Activated CD4-positive, CD25-positive, alpha-beta regulatory T cell (primary cell): ENCODE measurements at regions not wholly inside any gene's neighbourhood (a gene's known extent, or its start where the extent isn't known, plus 50 kb on each side); places are given as distances from the start of the nearest gene placed in this dataset.
"Not testable (repeated sequence)": the region's sequence is repeated elsewhere in the genome, so short reads cannot be mapped to it uniquely, and the experiment has no call there.

Experiments
- DNase-seq, 4 experiments: peaks; one replicate each; lab custom pipeline; 2025; lab: John Stamatoyannopoulos, UW

- no peak for DNase-seq
Measured at GRCh38 chr10:78416031-78417011, 382.7 kb downstream of the RPS24 start.

- DNase-seq = no peak
Measured at GRCh38 chr10:78417425-78418370, 384.0 kb downstream of the RPS24 start.

- DNase-seq = no peak
Measured at GRCh38 chr10:78419481-78420265, 386.0 kb downstream of the RPS24 start.

GRCh38 chr10:78420946-78421735, 387.5 kb downstream of the RPS24 start:
- no peak for DNase-seq

- DNase-seq = not testable (repeated sequence)
Measured at GRCh38 chr10:78424050-78424449, 390.4 kb downstream of the RPS24 start.

GRCh38 chr10:78424723-78425122, 391.1 kb downstream of the RPS24 start:
- DNase-seq = no peak

- no peak for DNase-seq
Measured at GRCh38 chr10:78426181-78426580, 392.5 kb downstream of the RPS24 start.

- no peak for DNase-seq
Measured at GRCh38 chr10:78427497-78428031, 393.9 kb downstream of the RPS24 start.

- DNase-seq = no peak
Measured at GRCh38 chr10:78428579-78428978, 394.9 kb downstream of the RPS24 start.

- DNase-seq = no peak
Measured at GRCh38 chr10:78429984-78430383, 396.3 kb downstream of the RPS24 start.

GRCh38 chr10:78432583-78432982, 398.9 kb downstream of the RPS24 start:
- no peak for DNase-seq

- no peak for DNase-seq
Measured at GRCh38 chr10:78433076-78433595, 399.5 kb downstream of the RPS24 start.

GRCh38 chr10:78433766-78434535, 400.3 kb downstream of the RPS24 start:
- DNase-seq = no peak

- no peak for DNase-seq
Measured at GRCh38 chr10:78434886-78435285, 401.2 kb downstream of the RPS24 start.

GRCh38 chr10:78435484-78436221, 402.0 kb downstream of the RPS24 start:
- no peak for DNase-seq

- no peak for DNase-seq
Measured at GRCh38 chr10:78436222-78436573, 402.5 kb downstream of the RPS24 start.

GRCh38 chr10:78436706-78437406, 403.2 kb downstream of the RPS24 start:
- DNase-seq = no peak

- DNase-seq = no peak
Measured at GRCh38 chr10:78437407-78437768, 403.7 kb downstream of the RPS24 start.
